ENCODE measurements at regions not wholly inside any gene's neighbourhood (a gene's known extent, or its start where the extent isn't known, plus 50 kb on each side); places are given as distances from the start of the nearest gene placed in this dataset.
"Not testable (repeated sequence)": the region's sequence is repeated elsewhere in the genome, so short reads cannot be mapped to it uniquely, and the experiment has no call there.

DNA sequence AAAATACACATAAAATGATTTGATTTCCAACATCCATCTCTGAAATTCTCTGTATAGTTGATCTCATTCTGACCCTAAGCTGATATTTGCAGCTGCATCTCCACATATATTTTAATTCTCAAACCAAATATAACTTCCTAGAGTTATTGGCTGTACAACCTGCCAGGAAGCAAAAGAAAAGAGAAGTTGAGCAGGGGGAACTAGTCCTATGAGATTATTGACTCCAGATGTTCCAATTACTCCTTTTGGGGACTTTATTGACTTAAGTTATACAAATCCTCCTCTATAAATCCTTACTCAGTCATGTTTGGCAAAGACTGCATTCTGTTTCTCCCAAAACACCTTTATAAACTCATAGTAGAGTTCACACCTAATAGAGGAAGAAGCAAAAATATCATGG lies 599.4 kb upstream of the ANKRD30A start:
- TF ChIP-seq, protein P1, sequence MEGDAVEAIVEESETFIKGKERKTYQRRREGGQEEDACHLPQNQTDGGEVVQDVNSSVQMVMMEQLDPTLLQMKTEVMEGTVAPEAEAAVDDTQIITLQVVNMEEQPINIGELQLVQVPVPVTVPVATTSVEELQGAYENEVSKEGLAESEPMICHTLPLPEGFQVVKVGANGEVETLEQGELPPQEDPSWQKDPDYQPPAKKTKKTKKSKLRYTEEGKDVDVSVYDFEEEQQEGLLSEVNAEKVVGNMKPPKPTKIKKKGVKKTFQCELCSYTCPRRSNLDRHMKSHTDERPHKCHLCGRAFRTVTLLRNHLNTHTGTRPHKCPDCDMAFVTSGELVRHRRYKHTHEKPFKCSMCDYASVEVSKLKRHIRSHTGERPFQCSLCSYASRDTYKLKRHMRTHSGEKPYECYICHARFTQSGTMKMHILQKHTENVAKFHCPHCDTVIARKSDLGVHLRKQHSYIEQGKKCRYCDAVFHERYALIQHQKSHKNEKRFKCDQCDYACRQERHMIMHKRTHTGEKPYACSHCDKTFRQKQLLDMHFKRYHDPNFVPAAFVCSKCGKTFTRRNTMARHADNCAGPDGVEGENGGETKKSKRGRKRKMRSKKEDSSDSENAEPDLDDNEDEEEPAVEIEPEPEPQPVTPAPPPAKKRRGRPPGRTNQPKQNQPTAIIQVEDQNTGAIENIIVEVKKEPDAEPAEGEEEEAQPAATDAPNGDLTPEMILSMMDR (IDR thresholded peaks at IDR 0.05; ENCODE audit: low read depth, low read length): no peak
- TF ChIP-seq EZH2phosphoT487 (IDR thresholded peaks at IDR 0.05; ENCODE audit: low read depth): no peak
- Histone ChIP-seq H4K20me1 (ENCODE audit: insufficient read depth, low read length) (no peaks in the 10 kb centered on the region), H3K9ac (ENCODE audit: low read length) (no peak overlapping the region), H3K36me3 (replicated peaks; ENCODE audit: low read depth, low read length) (no peaks in the 10 kb centered on the region), H3K27me3 (ENCODE audit: low read depth, low read length) (no peaks in the 10 kb centered on the region), H3K79me2 (ENCODE audit: low read length) (no peaks in the 10 kb centered on the region), H2AFZ (ENCODE audit: low read depth, low read length) (no peak overlapping the region), H3K4me2 (ENCODE audit: low read length) (no peak overlapping the region), H3K27ac (ENCODE audit: low read length) (no peak overlapping the region), H3K9me3 (ENCODE audit: insufficient read depth, low read length) (no peaks in the 10 kb centered on the region), H3K4me3 (ENCODE audit: low read length) (no peak overlapping the region), H3K4me1 (ENCODE audit: low read length) (no peaks in the 10 kb centered on the region)

DNA sequence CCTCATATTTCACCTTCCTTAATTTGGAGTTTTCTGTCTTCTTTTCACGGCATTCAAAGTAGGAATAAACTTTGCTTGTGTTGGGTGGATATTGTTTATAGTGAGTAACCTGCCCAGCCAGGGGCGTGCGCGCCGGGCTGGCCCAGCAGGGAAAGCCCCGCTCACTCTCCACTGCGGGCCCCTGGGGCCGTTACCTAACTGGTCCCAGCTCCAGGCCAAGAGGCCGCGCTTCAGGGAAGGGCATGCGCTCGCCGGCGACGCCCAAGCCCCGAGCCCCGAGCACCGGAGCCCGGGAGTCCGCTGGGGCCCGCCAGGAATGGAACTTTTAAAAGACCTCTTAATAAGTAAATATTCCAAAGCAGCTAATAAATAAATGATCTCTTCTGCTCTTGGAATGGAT lies 601.3 kb upstream of the ANKRD30A start:
- not testable (repeated sequence) for H3K4me3 ChIP-seq (ENCODE audit: low read length); H3K36me3 ChIP-seq (replicated peaks; ENCODE audit: low read depth, low read length); H3K27me3 ChIP-seq (ENCODE audit: low read depth, low read length); H3K9me3 ChIP-seq (ENCODE audit: insufficient read depth, low read length); H3K79me2 ChIP-seq (ENCODE audit: low read length); H3K4me1 ChIP-seq (ENCODE audit: low read length); H3K4me2 ChIP-seq (ENCODE audit: low read length); H3K9ac ChIP-seq (ENCODE audit: low read length); H2AFZ ChIP-seq (ENCODE audit: low read depth, low read length); H4K20me1 ChIP-seq (ENCODE audit: insufficient read depth, low read length); H3K27ac ChIP-seq (ENCODE audit: low read length)

DNA sequence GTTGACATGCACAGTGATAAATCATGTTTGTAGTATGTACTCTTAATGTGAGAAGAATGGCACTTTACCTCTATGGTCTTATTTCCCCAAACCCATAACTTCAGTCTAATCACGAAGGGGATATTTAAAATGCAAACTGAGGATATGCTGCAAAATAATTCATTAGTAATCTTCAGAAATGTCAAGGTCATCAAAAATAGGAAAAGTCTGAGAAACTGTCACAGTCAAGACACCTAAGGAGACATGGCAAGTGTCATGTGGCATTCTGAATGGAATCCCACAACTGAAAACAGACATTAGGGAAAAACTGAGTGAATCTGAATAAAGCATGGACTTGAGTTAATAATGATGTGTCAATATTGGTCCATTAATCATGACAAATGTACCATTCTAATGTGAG lies 605.5 kb upstream of the ANKRD30A start:
- H3K36me3 ChIP-seq (replicated peaks; ENCODE audit: low read depth, low read length): no peaks in the 10 kb centered on the region

DNA sequence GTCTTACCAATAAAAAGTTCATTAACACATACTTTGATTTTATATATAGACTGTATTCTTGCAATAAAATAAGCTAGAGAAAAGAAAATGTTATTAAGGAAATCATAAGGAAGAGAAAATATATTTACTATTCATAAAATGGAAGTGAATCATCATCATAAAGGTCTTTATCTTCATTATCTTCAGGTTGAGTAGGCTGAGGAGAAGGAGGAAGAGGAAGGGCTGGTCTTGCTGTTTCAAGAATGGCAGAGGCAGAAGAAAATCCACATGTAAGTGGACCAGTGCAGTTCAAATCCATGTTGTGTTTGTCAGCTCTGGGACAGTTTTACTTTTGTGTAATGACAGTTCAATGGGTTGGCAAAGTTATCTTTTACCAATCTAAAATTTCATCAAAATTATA lies 609.1 kb upstream of the ANKRD30A start:
- no peak overlapping the region for H3K4me2 ChIP-seq (ENCODE audit: low read length)
- H3K27ac ChIP-seq (ENCODE audit: low read length): no peak overlapping the region
- H2AFZ ChIP-seq (ENCODE audit: low read depth, low read length): no peak overlapping the region
- TF ChIP-seq EZH2phosphoT487 (IDR thresholded peaks at IDR 0.05; ENCODE audit: low read depth): no peak
- TF ChIP-seq, protein P1 (IDR thresholded peaks at IDR 0.05; ENCODE audit: low read depth, low read length): no peak
- no peaks in the 10 kb centered on the region for H3K79me2 ChIP-seq (ENCODE audit: low read length)
- H3K36me3 ChIP-seq (replicated peaks; ENCODE audit: low read depth, low read length): no peaks in the 10 kb centered on the region
- H4K20me1 ChIP-seq (ENCODE audit: insufficient read depth, low read length): no peaks in the 10 kb centered on the region
- H3K4me1 ChIP-seq (ENCODE audit: low read length): no peaks in the 10 kb centered on the region
- H3K9ac ChIP-seq (ENCODE audit: low read length): no peak overlapping the region
- no peak overlapping the region for H3K4me3 ChIP-seq (ENCODE audit: low read length)
- no peaks in the 10 kb centered on the region for H3K27me3 ChIP-seq (ENCODE audit: low read depth, low read length)
- no peaks in the 10 kb centered on the region for H3K9me3 ChIP-seq (ENCODE audit: insufficient read depth, low read length)

More for the DNA sequence above, 605.5 kb upstream of the ANKRD30A start:
- Histone ChIP-seq H3K27ac (ENCODE audit: low read length) (no peak overlapping the region), H3K4me3 (ENCODE audit: low read length) (no peak overlapping the region), H3K79me2 (ENCODE audit: low read length) (no peaks in the 10 kb centered on the region), H3K9ac (ENCODE audit: low read length) (no peak overlapping the region), H3K9me3 (ENCODE audit: insufficient read depth, low read length) (no peaks in the 10 kb centered on the region), H4K20me1 (ENCODE audit: insufficient read depth, low read length) (no peaks in the 10 kb centered on the region), H3K27me3 (ENCODE audit: low read depth, low read length) (no peaks in the 10 kb centered on the region), H3K4me2 (ENCODE audit: low read length) (no peak overlapping the region), H3K4me1 (ENCODE audit: low read length) (no peaks in the 10 kb centered on the region), H2AFZ (ENCODE audit: low read depth, low read length) (no peak overlapping the region)
- TF ChIP-seq EZH2phosphoT487 (IDR thresholded peaks at IDR 0.05; ENCODE audit: low read depth): no peak
- TF ChIP-seq, protein P1 (IDR thresholded peaks at IDR 0.05; ENCODE audit: low read depth, low read length): no peak

DNA sequence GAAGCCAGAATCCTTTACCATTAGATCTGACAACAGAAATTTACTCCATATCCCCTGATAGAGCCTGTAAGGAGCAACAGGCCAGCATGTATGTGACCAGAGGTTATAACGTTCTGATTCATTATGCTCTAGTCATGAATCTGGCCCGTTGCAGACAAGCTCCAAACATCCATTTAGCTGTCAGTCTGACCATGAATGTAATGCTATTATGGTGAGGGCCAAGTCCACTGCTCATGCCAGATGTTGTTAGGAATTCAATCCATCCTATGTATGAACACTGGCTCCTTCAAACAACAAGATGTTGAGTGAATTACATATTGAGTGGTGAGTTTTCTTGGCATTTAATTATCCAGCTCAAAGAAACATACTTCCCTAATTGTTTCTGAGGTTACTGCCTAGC lies 610.1 kb upstream of the ANKRD30A start:
- H3K9ac ChIP-seq (ENCODE audit: low read length): no peak overlapping the region
- H3K4me3 ChIP-seq (ENCODE audit: low read length): no peak overlapping the region
- H3K4me1 ChIP-seq (ENCODE audit: low read length): no peaks in the 10 kb centered on the region
- TF ChIP-seq, protein P1 (IDR thresholded peaks at IDR 0.05; ENCODE audit: low read depth, low read length): no peak
- no peak for TF ChIP-seq EZH2phosphoT487 (IDR thresholded peaks at IDR 0.05; ENCODE audit: low read depth)
- H3K27ac ChIP-seq (ENCODE audit: low read length): no peak overlapping the region
- H3K27me3 ChIP-seq (ENCODE audit: low read depth, low read length): no peaks in the 10 kb centered on the region
- no peaks in the 10 kb centered on the region for H3K79me2 ChIP-seq (ENCODE audit: low read length)
- H3K9me3 ChIP-seq (ENCODE audit: insufficient read depth, low read length): no peaks in the 10 kb centered on the region
- no peak overlapping the region for H3K4me2 ChIP-seq (ENCODE audit: low read length)
- H4K20me1 ChIP-seq (ENCODE audit: insufficient read depth, low read length): no peaks in the 10 kb centered on the region
- no peak overlapping the region for H2AFZ ChIP-seq (ENCODE audit: low read depth, low read length)
- no peaks in the 10 kb centered on the region for H3K36me3 ChIP-seq (replicated peaks; ENCODE audit: low read depth, low read length)

Measured in OCI-LY3 (cell line).